ENCODE measurements at regions not wholly inside any gene's neighbourhood (a gene's known extent, or its start where the extent isn't known, plus 50 kb on each side); places are given as distances from the start of the nearest gene placed in this dataset.
"Not testable (repeated sequence)": the region's sequence is repeated elsewhere in the genome, so short reads cannot be mapped to it uniquely, and the experiment has no call there.

DNA sequence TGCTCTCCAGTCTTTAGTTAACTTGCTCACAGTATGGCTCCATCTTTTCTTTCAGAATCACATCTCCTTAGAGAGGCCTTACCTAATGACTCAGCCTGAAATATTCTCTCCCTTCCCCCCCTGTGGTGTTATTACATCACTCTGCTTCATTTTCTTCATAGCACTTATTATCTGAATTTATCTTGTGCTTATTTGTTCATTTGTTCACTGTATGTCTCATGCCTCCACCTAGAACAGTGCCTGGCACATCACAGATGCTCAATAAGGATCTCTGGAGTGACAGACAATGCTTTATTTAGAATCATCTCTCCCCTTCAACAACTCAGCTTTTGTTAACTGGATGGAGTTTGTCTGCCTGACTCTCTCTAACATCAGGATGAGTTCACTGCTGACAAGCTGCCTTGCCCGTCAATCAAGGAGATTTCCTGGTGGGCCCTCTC lies 96.6 kb upstream of the MAN1A1 start:
- DNase-seq (ENCODE audit: low read depth in 4 of 4, low spot score in 3 of 4) = no peak

DNA sequence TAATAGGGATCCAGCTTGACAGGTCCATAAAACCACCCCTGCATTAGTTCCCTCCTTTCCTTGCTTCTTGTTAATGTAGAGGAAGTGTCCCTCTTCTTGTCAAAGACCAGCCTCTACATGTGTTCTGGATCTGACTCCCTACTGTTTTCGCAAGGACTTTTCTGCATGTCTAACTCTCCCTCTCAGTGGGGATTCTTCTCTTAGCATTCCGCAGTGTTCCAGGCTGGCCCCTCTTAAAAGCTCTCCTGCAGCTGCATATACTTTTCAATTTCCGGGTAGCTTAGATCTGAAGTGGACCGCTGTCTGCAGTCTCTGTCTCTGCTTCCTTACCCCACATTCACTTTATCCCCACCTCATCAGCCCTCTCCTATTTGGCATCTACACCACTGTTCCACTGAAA lies 96.1 kb upstream of the MAN1A1 start:
- no peak for DNase-seq (ENCODE audit: low read depth in 4 of 4, low spot score in 3 of 4)

DNA sequence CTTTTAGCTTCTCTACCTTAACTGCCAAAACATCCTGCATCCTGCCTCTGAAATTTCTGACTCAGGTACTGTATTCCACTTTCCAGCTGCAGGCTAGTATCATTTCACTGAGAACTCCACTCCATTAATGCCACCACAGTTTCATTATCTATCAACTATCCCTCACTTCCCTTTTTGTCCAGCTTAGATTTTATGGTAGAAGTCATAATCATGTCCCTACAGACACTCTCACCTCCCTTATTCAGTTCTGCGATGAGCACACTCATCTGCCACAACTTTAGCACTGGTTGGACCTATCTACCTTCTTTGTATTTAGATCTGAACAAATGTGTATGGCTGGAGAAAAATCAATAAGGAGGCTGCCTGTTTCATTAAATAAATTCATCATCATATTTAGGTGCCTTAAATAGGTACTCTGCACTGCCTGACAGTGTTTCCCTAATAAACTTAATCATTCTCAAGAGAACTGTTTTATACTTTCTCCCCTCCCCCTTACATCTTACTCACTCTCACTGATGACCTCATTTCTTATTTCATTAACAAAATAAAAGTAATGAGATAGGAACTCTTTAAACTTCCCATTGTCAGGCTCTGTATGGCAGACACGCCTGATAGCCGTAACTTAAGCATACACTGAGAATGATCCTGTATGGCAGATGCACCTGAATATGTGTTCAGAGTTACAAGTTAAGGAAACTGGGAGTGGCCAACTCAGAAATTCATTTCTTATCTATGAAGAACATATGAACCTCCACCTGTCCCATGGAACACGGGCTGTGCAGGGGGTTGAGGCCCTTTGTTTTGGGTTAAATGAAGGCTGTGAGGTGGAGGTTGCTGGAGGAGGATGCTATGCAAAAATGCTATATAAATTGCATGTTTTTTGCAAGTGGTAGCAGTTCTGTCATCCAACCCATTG lies 95.3 kb upstream of the MAN1A1 start:
- no peak for DNase-seq (ENCODE audit: low read depth in 4 of 4, low spot score in 3 of 4)

DNA sequence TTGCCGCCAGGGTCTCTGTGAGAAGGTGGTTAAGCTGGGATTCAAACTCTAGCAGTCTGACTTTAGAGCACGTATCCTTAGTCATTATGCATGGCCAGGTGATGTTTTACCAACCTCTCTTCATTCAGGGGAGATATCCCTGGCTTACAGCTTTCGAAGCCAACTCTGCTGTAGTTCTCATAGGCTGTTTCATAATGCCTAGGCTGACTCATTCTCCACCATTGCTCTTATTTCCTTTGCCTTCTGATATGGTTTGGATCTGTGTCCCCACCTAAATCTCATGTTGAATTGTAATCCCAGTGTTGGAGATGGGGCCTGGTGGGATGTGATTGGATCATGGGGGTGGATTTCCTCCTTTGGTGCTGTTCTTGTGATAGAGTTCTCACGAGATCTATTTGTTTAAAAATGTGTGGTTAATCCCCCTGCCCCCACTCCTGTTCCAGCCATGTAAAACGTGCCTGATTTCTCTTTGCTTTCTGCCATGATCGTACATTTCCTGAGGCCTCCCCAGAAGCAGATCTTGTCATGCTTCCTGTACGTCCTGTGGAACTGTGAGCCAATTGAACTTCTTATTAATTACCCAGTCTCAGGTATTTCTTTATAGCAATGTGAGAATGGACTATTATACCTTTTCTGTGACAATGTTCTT lies 94.6 kb upstream of the MAN1A1 start:
- no peak for DNase-seq (ENCODE audit: low read depth in 4 of 4, low spot score in 3 of 4)

DNA sequence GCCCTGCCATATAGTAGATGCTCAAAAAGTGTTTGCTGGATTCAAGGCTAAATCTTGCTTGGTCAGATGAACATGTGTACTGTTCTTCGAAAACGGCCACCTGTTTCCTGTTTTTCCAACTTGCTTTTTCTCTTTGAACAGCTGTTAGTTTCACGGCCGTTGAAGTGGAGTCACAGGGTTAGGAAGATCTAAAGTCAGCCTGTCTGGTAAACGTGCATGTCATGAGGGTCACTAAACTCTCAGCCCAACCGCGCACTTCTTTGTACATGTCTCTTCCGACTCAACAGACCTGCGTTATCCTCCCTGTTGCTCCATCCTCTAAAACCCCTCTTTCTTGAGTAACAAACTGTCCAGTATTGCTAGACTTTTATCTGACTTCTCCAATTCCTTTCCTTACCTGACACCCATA lies 93.2 kb upstream of the MAN1A1 start:
- peak in 1 of 4 donors; percentile 4 for DNase-seq (ENCODE audit: low read depth in 4 of 4, low spot score in 3 of 4)

DNA sequence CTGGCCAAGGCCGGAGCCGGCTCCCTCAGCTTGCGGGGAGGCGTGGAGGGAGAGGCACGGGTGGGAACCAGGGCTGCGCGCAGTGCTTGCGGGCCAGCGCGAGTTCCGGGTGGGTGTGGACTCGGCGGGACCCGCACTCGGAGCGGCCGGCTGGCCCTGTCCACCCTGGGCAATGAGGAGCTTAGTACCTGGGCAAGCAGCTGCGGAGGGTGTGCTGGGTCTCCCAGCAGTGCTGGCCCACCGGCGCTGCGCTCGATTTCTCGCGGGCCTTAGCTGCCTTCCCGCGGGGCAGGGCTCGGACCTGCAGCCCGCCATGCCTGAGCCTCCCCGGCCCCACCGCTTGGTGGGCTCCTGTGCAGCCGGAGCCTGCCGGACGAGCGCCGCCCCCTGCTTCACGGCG lies 91.4 kb upstream of the MAN1A1 start:
- no peak for DNase-seq (ENCODE audit: low read depth in 4 of 4, low spot score in 3 of 4)

DNA sequence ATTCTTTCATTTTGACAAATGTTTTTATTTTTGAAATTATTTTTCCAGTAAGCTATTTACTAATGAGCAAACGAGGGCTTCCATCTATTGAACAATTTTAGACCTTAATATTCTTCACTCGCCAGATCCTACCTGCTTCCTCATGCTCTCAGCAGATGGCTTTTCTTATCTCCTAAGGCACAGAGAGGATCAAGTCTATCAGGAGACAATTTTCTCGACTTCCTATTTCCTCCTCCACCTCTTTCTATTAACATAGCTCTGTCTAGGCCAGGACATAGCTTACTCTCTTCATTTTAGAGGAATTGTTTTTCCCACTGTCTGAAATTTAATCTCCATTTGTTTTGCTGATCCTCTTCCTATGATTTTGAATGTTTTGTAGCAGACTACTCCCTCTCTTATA lies 87.0 kb upstream of the MAN1A1 start:
- no peak for DNase-seq (ENCODE audit: low read depth in 4 of 4, low spot score in 3 of 4)

DNA sequence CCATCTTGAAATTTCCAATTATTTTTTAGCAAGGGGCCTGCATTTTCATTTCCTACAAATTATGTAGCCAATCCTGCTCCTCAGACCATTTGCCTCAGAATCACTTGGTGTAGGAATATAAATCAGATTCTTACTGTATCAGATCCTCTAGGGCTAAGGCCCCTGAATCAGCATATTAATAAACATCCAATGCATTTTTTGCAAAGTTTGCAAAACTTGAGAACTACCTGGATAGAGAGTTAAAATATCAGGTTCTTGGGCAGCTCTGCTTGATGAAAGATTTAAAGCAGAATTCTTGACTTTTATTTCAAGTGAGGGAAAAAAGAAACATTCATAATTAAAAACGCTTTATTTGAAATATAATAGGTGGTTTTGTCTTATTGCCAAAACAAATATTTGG lies 82.2 kb upstream of the MAN1A1 start:
- no peak for DNase-seq (ENCODE audit: low read depth in 4 of 4, low spot score in 3 of 4)

DNA sequence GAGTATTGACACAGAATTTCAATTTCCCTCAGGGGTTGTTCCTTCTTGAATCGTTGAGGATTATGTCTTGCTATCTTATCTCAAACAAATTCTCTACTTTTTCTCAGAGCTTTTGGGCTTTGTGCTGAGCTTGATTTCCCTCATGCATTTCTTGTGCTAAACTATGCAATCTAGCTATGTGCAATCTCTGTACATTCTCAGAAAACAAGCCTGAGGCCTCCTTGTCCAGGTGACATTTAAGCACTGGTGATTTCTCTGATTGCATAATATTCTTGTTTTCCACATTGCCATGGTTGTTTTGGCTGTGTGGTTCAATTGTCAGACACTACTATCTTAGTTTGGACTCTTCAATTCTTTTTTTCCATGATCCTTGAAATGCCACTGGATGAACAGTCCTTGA lies 81.2 kb upstream of the MAN1A1 start:
- no peak for DNase-seq (ENCODE audit: low read depth in 4 of 4, low spot score in 3 of 4)

DNA sequence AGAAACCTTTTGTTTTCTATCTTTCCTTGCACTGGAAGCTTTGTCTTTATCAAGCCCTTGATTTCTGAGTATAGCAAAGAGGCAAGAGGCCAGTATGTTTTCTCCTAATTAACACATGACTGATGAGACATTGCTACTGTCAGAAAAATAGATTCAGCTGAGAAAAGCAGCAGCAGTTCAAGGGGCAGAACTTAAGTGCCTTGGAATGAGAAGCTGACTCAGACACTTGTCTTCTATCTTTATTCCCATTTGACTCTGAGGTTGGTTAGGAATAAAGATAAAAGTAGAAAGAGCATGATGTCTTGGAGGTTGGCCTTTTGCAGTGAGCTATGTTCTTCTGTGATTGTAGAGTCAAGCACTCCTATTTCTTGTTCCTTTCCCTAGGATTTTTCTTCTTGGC lies 79.1 kb upstream of the MAN1A1 start:
- DNase-seq (ENCODE audit: low read depth in 4 of 4, low spot score in 3 of 4) = no peak

DNA sequence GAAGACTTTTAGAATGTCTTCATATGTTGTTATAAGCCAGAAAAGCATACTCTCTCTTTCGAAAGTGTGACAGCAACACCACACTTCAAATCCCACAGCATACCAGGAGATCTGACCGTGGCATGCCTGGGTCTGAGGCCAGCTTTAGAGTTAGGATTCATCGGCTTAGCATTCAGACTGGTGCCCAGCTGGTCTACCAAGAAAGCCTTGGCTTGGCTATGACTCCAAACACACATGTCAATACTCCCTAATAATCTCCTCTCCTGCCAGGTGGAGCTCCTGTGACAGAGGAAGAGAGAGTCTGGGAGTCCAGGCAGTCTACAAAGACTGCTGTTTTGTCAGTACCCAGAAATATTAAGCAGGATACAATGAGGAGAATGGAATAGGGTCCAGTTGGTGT lies 77.1 kb upstream of the MAN1A1 start:
- no peak for DNase-seq (ENCODE audit: low read depth in 4 of 4, low spot score in 3 of 4)

DNA sequence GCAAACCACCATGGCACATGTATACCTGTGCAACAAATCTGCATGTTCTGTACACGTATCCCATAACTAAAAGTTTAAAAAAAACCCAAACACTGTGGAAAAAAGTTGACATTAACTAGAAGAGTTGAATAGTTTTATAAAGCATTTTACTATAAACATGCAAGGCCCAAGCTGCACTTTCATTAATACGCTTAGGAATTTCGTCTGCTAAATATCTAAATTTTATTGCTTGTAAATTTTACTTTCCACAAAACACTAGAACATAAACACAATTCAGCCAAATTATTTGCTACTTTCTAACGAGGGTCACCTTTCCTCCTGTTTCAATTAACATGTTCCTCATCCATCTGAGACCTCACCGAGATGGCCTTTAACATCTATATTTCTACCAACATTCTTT lies 74.4 kb upstream of the MAN1A1 start:
- DNase-seq (ENCODE audit: low read depth in 4 of 4, low spot score in 3 of 4) = no peak

DNA sequence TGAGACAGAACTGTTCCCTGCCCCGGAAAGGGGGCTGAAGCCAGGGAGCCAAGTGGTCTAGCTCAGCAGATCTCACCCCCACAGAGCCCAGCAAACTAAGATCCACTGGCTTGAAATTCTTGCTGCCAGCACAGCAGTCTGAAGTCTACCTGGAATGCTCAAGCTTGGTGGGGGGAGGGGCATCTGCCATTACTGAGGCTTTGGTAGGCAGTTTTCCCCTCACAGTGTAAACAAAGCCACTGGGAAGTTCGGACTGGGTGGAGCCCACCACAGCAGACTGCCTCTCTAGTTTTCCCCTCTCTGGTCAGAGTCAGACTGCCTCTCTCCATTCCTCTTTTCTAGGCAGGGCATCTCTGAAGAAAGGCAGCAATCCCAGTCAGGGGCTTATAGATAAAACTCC lies 68.5 kb upstream of the MAN1A1 start:
- DNase-seq (ENCODE audit: low read depth in 4 of 4, low spot score in 3 of 4) = not testable (repeated sequence)

DNA sequence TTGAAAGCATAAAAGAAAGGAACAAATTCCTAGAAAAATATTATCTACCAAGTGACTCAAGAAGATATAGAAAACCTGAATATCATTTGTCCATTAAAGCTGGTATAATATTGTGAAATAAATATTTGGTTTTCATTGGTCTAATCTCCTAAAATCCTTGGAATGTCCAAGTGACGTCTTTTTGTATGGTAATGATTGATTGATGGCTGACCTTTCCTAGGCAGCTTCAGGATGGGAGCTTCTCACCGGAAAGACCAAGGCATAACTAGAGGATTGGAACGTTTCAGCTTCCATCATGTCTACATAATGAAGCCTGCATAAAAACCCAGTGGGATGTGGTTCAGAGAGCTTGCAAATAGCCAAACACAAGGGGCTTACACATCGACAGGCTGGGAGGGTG lies 57.6 kb upstream of the MAN1A1 start:
- no peak for DNase-seq (ENCODE audit: low read depth in 4 of 4, low spot score in 3 of 4)

DNA sequence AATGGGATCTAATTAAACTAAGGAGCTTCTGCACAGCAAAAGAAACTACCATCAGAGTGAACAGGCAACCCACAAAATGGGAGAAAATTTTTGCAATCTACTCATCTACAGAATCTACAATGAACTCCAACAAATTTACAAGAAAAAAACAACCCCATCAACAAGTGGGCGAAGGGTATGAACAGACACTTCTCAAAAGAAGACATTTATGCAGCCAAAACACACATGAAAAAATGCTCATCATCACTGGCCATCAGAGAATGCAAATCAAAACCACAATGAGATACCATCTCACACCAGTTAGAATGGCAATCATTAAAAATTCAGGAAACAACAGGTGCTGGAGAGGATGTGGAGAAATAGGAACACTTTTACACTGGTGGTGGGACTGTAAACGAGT lies 55.6 kb upstream of the MAN1A1 start:
- DNase-seq (ENCODE audit: low read depth in 4 of 4, low spot score in 3 of 4) = not testable (repeated sequence)

Measured in right renal pelvis (tissue), 4 donors.